OCI-LY1 (cell line): ENCODE measurements at regions not wholly inside any gene's neighbourhood (a gene's known extent, or its start where the extent isn't known, plus 50 kb on each side); places are given as distances from the start of the nearest gene placed in this dataset.

Experiments
- CTCF ChIP-seq: fragments of 200-600 bp; sonication (generic), shearing (Covaris generic); IDR thresholded peaks from 2 replicates; pipeline ENCODE4 v1.5.1; 2017; ENCODE audit warnings: mild to moderate bottlenecking, antibody characterized with exemption, low read length, moderate library complexity, mixed read lengths
- EZH2 ChIP-seq: fragments of 200-600 bp; sonication (generic), shearing (Covaris generic); IDR thresholded peaks from 2 replicates; pipeline ENCODE4 v1.8.0; 2017; ENCODE audit warnings: borderline replicate concordance, mixed run types, mild to moderate bottlenecking, antibody characterized with exemption, low read length, moderate library complexity, mixed read lengths

GRCh38 chr17:45577571-45578279 is 87.2 kb upstream of the PLEKHM1 start:
- TF ChIP-seq EZH2: no peak
- no peak for TF ChIP-seq CTCF
